ENCODE measurements at regions not wholly inside any gene's neighbourhood (a gene's known extent, or its start where the extent isn't known, plus 50 kb on each side); places are given as distances from the start of the nearest gene placed in this dataset.

- Mint-ChIP-seq H3K4me3 (ENCODE audit: unreplicated experiment) (no peak overlapping the region), H3K4me1 (ENCODE audit: insufficient read depth, unreplicated experiment) (peaks cover 9% of the 10 kb centered on the region), H3K36me3 (ENCODE audit: insufficient read depth, unreplicated experiment) (no peaks in the 10 kb centered on the region), H3K9me3 (ENCODE audit: unreplicated experiment) (no peaks in the 10 kb centered on the region), H3K27ac (ENCODE audit: low read depth, unreplicated experiment) (no peak overlapping the region), H3K27me3 (ENCODE audit: insufficient read depth, unreplicated experiment) (no peaks in the 10 kb centered on the region)
- POLR2A ChIA-PET: interaction anchor here (0.7 kb wide), 1 partner anchor 9 kb away, joined by 6 read pairs; no protein-coding TSS in a partner anchor
- intact Hi-C loops (cut with micrococcal nuclease): no loop called here
- no peak for TF ChIP-seq CTCF (IDR thresholded peaks at IDR 0.05; ENCODE audit: unreplicated experiment)
- no TSS peak for BruUV-seq (replicated peaks)
- no peak for DNase-seq (ENCODE audit: unreplicated experiment)
- CTCF ChIA-PET: no interaction called here
These were observed 91.6 kb upstream of the CBLB start for GRCh38 chr3:105960381-105960780.

DNA sequence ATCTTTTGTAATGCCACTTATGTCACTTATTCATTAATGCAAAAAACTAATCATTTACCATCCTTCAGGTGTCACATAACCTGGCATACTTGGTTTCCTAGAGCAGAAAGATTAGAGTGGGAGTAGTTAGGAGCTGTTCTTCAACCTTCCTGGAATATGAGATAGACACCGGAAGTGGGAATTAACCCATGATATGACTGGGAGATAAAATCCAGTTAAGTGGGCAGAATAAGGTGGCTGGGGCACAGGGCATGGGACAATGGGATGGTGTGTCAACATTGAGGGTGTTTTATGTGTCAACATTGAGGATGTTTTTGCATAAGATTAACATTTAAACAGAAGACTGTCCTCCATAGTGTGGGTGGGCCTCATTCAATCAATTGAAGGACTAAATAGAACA is 94.3 kb upstream of the CBLB start:
- peaks cover 21% of the 10 kb centered on the region for H3K4me1 Mint-ChIP-seq (ENCODE audit: insufficient read depth, unreplicated experiment)
- TF ChIP-seq CTCF (IDR thresholded peaks at IDR 0.05; ENCODE audit: unreplicated experiment): no peak
- ChIA-PET CTCF (no interaction called here), POLR2A (no interaction called here)
- no peak for DNase-seq (ENCODE audit: unreplicated experiment)
- no peaks in the 10 kb centered on the region for H3K27me3 Mint-ChIP-seq (ENCODE audit: insufficient read depth, unreplicated experiment)
- H3K27ac Mint-ChIP-seq (ENCODE audit: low read depth, unreplicated experiment): no peak overlapping the region
- H3K9me3 Mint-ChIP-seq (ENCODE audit: unreplicated experiment): no peaks in the 10 kb centered on the region
- no TSS peak for BruUV-seq (replicated peaks)
- no peak overlapping the region for H3K4me3 Mint-ChIP-seq (ENCODE audit: unreplicated experiment)
- intact Hi-C loops (cut with micrococcal nuclease): no loop called here
- no peaks in the 10 kb centered on the region for H3K36me3 Mint-ChIP-seq (ENCODE audit: insufficient read depth, unreplicated experiment)

DNA sequence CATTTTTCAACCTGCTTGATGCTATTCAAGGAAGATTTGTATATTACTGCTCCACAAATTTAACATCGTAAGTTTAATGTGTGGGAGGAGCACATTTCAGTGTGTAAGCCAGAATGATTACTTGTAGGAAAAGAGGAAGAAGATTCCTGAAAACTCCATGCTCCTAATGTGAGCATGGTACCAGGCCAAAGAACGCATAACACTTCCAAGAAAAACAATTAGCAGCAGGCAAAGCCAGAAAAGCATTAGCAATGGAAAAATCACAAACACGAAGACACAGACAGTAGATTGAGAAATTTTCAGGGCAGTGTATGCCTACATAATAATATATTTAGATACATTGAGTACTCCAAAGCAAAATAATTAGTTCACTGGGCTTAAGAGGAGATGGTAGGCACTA is 96.6 kb upstream of the CBLB start:
- BruUV-seq (replicated peaks): no TSS peak
- CTCF ChIA-PET: interaction anchor here (0.7 kb wide), 1 partner anchor 20 kb away, joined by 3 read pairs; no protein-coding TSS in a partner anchor
- peak overlapping the region; percentile 63 for H3K27ac Mint-ChIP-seq (ENCODE audit: low read depth, unreplicated experiment)

GRCh38 chr3:105967117-105967516 is 98.3 kb upstream of the CBLB start:
- Mint-ChIP-seq H3K4me1 (ENCODE audit: insufficient read depth, unreplicated experiment) (peaks cover 34% of the 10 kb centered on the region), H3K27ac (ENCODE audit: low read depth, unreplicated experiment) (peak overlapping the region; percentile 8), H3K27me3 (ENCODE audit: insufficient read depth, unreplicated experiment) (no peaks in the 10 kb centered on the region), H3K9me3 (ENCODE audit: unreplicated experiment) (peaks cover 9% of the 10 kb centered on the region), H3K36me3 (ENCODE audit: insufficient read depth, unreplicated experiment) (peaks cover 8% of the 10 kb centered on the region), H3K4me3 (ENCODE audit: unreplicated experiment) (no peak overlapping the region)
- peak; percentile 30 for DNase-seq (ENCODE audit: unreplicated experiment)
- no peak for TF ChIP-seq CTCF (IDR thresholded peaks at IDR 0.05; ENCODE audit: unreplicated experiment)
- POLR2A ChIA-PET: no interaction called here
- intact Hi-C loops (cut with micrococcal nuclease): no loop called here
- BruUV-seq (replicated peaks): no TSS peak
- CTCF ChIA-PET: interaction anchor here (1.0 kb wide), 1 partner anchor 30 kb away, joined by 3 read pairs; no protein-coding TSS in a partner anchor

More for the DNA sequence above, 96.6 kb upstream of the CBLB start:
- no peaks in the 10 kb centered on the region for H3K9me3 Mint-ChIP-seq (ENCODE audit: unreplicated experiment)
- H3K4me1 Mint-ChIP-seq (ENCODE audit: insufficient read depth, unreplicated experiment): peaks cover 27% of the 10 kb centered on the region
- intact Hi-C loops (cut with micrococcal nuclease): no loop called here
- no peak overlapping the region for H3K4me3 Mint-ChIP-seq (ENCODE audit: unreplicated experiment)
- POLR2A ChIA-PET: interaction anchor here (0.7 to 1.2 kb wide), 2 partner anchors 32 to 97 kb away, joined by 3 read pairs; partner anchors contain the start of gene CBLB
- H3K27me3 Mint-ChIP-seq (ENCODE audit: insufficient read depth, unreplicated experiment): no peaks in the 10 kb centered on the region
- H3K36me3 Mint-ChIP-seq (ENCODE audit: insufficient read depth, unreplicated experiment): peaks cover 3% of the 10 kb centered on the region
- DNase-seq (ENCODE audit: unreplicated experiment): peak; percentile 73
- no peak for TF ChIP-seq CTCF (IDR thresholded peaks at IDR 0.05; ENCODE audit: unreplicated experiment)
